IMR-90 (cell line): ENCODE measurements at regions not wholly inside any gene's neighbourhood (a gene's known extent, or its start where the extent isn't known, plus 50 kb on each side); places are given as distances from the start of the nearest gene placed in this dataset.

Experiments
- BHLHE40 ChIP-seq: fragments of 150-350 bp; IDR thresholded peaks from 2 replicates; pipeline ENCODE4 v1.6.1; 2016; ENCODE audit warnings: mild to moderate bottlenecking, low read depth, low read length
- CHD1 ChIP-seq: IDR thresholded peaks from 2 replicates; pipeline ENCODE4 v1.6.1; 2012; ENCODE audit warnings: low read depth, low read length, improper control_type of control experiment
- MAZ ChIP-seq: IDR thresholded peaks from 2 replicates; pipeline ENCODE4 v1.6.1; 2012; ENCODE audit warnings: low read depth, mild to moderate bottlenecking, low read length, improper control_type of control experiment, moderate library complexity, borderline replicate concordance
- MXI1 ChIP-seq: IDR thresholded peaks from 2 replicates; pipeline ENCODE4 v1.6.1; 2012; ENCODE audit warnings: low read depth, mild to moderate bottlenecking, low read length, moderate library complexity, borderline replicate concordance
- POLR2A ChIP-seq: IDR thresholded peaks from 2 replicates; pipeline ENCODE4 v1.6.1; 2012; ENCODE audit warnings: mild to moderate bottlenecking, low read depth, low read length
- RAD21 ChIP-seq: IDR thresholded peaks from 2 replicates; pipeline ENCODE4 v1.6.1; 2012; ENCODE audit warnings: low read length, improper control_type of control experiment
- RCOR1 ChIP-seq: IDR thresholded peaks from 2 replicates; pipeline ENCODE4 v1.6.1; 2012; ENCODE audit warnings: mild to moderate bottlenecking, low read length, improper control_type of control experiment; ENCODE audit not compliant: insufficient replicate concordance
- RFX5 ChIP-seq: IDR thresholded peaks from 2 replicates; pipeline ENCODE4 v1.8.0; 2012; ENCODE audit warnings: low read depth, mild to moderate bottlenecking, low read length, moderate library complexity
- SMC3 ChIP-seq: fragments of 150-350 bp; IDR thresholded peaks from 2 replicates; pipeline ENCODE4 v1.6.1; 2016; ENCODE audit warnings: low read depth, mild to moderate bottlenecking, antibody characterized with exemption, low read length, moderate library complexity
- USF2 ChIP-seq: fragments of 150-350 bp; IDR thresholded peaks from 2 replicates; pipeline ENCODE4 v1.6.1; 2017; ENCODE audit warnings: mild to moderate bottlenecking, antibody characterized with exemption, low read length, low read depth
- TF ChIP-seq, protein P1 (sequence below): conservative IDR thresholded peaks from 2 replicates; pipeline ENCODE4 v1.5.1; 2012; ENCODE audit warnings: mild to moderate bottlenecking, low read depth, low read length, improper control_type of control experiment
- TF ChIP-seq, protein P2 (sequence below): fragments of 150-350 bp; IDR thresholded peaks from 2 replicates; pipeline ENCODE4 v1.6.1; 2016; ENCODE audit warnings: low read depth, mild to moderate bottlenecking, low read length, moderate library complexity, borderline replicate concordance

GRCh38 chr10:75291805-75292204 is 56.0 kb upstream of the COMTD1 start:
- TF ChIP-seq BHLHE40 (no peak), CHD1 (no peak), RAD21 (no peak), SMC3 (no peak), MAZ (no peak), POLR2A (no peak), MXI1 (no peak), USF2 (no peak), RFX5 (no peak), RCOR1 (no peak)
- TF ChIP-seq, protein P1, sequence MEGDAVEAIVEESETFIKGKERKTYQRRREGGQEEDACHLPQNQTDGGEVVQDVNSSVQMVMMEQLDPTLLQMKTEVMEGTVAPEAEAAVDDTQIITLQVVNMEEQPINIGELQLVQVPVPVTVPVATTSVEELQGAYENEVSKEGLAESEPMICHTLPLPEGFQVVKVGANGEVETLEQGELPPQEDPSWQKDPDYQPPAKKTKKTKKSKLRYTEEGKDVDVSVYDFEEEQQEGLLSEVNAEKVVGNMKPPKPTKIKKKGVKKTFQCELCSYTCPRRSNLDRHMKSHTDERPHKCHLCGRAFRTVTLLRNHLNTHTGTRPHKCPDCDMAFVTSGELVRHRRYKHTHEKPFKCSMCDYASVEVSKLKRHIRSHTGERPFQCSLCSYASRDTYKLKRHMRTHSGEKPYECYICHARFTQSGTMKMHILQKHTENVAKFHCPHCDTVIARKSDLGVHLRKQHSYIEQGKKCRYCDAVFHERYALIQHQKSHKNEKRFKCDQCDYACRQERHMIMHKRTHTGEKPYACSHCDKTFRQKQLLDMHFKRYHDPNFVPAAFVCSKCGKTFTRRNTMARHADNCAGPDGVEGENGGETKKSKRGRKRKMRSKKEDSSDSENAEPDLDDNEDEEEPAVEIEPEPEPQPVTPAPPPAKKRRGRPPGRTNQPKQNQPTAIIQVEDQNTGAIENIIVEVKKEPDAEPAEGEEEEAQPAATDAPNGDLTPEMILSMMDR: no peak
- TF ChIP-seq, protein P2, sequence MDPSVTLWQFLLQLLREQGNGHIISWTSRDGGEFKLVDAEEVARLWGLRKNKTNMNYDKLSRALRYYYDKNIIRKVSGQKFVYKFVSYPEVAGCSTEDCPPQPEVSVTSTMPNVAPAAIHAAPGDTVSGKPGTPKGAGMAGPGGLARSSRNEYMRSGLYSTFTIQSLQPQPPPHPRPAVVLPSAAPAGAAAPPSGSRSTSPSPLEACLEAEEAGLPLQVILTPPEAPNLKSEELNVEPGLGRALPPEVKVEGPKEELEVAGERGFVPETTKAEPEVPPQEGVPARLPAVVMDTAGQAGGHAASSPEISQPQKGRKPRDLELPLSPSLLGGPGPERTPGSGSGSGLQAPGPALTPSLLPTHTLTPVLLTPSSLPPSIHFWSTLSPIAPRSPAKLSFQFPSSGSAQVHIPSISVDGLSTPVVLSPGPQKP: no peak
